Superior temporal gyrus (tissue), 1 donor: ENCODE measurements at regions not wholly inside any gene's neighbourhood (a gene's known extent, or its start where the extent isn't known, plus 50 kb on each side); places are given as distances from the start of the nearest gene placed in this dataset.
"Not testable (repeated sequence)": the region's sequence is repeated elsewhere in the genome, so short reads cannot be mapped to it uniquely, and the experiment has no call there.

Source experiments
- DNase-seq: peaks from one replicate; pipeline ENCODE4 v3.0.0-alpha.2; 2016; ENCODE audit errors: extremely low spot score

DNA sequence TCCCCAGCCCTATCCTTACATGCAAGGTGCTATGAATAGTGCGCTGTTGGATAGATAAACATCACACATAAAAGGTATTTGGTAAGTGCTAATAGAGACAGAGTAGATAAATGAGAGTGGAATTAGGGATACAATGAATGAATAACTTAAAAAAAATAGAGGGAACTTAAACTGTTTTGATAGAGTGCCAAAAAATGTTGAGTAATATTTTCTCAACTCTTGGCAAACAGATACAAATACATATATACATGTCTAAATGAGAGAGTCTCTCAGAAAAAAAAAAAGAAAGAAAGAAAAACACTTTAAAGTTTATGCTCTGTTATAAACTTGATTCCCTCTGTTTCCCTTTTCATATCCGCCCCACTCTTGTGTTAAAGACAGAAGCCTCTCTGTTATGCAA is 667.4 kb downstream of the ROBO2 start:
- DNase-seq, result no peak

DNA sequence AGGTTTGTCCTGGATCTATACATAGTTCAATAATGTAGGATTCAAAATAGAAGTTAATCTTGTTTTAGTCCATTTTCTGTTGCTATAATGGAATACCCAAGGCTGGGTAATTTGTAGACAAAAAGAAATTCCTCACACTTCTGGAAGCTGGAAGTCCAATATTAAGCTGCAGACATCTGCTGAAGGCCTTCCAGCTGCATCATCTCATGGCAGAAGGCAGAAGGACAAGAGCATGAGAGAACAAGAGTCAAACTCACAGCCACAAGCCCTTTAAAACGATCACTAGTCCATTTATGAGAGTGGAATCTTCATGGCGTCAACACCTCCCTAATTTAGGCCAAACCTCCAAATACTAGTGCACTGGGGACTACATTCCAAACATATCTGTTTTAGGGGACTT is 669.3 kb downstream of the ROBO2 start:
- DNase-seq, result no peak

DNA sequence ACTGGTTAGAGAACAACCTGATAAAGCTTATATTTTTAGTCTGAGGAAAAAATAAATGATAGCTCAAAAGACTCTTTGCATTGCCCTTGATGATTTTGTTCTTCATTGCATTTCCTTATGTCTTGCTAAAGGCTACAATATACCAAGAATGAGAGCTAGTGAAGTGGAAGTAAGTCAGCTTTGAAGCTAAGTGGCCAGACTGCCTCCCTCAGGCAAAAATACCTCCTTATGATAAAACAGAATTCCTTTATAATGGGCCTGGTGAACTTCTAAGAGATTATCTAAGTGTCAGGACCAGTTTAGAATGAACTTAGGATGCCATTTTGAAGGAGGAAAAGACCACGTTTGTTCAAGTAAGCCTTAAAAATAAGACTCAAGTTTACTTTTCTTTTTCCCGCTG is 678.4 kb downstream of the ROBO2 start:
- DNase-seq, result no peak

DNA sequence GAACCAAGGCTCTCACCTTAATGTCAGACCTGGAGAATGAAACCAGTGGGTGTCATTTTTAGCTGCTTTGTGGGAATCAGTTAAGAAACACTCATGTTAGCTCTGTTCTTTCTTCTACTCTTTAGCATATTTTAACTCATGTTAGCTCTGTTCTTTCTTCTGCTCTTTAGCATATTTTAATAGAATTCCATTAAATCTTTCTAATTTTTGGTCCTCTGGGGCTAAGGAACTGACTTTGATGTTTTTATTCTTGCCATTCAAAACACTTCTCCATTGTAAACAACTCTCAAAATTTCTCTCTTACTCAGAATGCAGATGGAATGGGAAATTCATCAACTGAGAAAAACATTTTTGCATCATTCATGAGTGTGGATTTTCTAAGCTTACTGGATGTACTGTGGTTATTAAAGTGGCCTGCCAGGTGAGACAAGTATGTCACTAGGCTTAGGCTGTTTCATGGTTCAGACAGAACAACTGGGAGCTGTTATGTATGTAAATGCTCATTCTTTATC is 680.6 kb downstream of the ROBO2 start:
- no peak for DNase-seq

DNA sequence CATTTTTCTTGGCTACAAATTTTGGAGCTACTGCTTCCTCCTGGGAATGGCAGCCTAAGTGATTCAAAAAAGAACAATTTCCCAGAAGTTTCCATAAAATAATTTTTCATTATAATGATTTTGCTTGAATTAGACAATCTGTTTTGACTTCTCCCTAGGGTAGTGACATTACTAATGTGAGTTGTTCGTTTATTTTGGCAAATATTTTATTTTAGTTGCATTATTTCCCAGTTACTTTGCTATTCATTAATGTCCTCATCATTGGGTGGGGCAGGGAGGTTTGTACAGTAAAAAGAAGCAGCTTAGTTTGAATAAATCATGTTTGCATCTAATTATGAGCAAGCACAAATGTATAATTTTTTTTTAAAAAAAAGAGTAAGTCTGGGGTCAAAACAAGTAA is 686.6 kb downstream of the ROBO2 start:
- DNase-seq, result no peak

DNA sequence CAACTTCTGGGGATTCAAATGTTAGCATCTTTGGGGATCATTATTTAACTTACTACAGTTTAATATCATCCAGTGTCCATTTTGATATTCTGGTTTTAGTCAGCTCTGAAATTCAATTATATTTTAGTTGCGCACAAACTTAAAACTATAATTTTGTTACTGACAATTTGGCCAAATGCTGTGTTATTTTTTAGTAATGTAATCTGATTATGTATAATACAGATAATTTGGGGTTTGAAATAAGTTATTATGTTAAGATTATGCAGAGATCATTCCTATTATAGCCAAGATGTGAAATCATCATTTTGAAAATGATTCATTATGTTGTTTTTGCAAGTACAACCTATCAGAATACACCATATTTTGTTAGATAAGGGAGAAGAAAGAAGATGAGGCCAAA is 706.1 kb downstream of the ROBO2 start:
- no peak for DNase-seq

DNA sequence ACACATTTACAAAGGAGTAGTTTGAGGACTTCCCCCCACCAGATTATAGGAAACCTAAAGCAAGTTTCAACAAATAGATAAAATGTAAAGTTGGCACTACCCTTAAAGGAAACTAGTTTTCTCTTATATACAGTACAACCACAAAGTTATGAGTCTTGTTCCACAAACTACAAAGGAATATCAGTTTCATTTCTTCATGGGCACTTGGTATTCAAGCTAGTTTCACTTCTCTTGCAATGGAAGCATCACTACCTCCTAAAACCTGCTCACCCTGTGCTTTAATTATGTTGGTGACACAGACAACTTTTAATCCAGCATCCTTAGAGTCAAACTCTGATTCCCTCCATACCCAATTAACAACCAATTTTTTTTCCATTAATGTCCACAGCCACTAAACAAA is 707.0 kb downstream of the ROBO2 start:
- no peak for DNase-seq

DNA sequence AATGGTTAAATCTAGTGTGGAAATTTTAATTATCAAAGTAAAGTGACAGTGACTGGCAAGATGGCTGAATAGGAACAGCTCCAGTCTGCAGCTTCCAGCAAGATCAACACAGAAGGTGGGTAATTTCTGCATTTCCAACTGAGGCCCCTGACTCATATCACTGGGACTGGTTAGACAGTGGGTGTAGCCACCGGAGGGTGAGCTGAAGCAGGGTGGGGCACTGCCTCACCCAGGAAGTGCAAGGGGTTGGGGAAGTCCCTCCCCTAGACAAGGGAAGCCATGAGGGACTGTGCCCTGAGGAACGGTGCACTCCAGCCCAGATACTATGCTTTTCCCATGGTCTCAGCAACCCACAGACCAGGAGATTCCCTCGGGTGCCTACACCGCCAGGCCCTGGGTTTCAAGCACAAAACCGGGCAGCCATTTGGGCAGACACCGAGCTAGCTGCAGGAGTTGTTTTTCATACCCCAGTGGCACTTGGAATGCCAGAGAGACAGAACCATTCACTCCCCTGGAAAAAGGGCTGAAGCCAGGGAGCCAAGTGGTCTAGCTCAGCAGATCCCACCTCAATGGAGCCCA is 716.6 kb downstream of the ROBO2 start:
- not testable (repeated sequence) for DNase-seq

DNA sequence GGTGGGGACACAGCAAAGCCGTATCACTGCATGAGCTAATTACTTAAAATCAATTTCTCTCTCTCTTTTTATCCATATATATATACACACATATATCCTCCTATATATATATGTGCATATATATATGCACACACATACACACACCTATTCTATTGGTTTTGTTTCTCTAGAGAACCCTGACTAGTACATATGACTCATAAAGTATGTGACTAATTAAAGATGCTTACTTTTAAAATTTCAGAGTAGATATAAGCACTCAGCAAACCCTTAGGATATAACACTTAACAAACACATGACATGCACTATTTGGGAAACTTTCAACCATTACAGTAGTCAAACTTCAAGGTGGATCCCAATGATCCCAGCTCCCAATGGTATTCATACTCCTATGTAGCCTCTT is 732.6 kb downstream of the ROBO2 start:
- DNase-seq, result no peak

DNA sequence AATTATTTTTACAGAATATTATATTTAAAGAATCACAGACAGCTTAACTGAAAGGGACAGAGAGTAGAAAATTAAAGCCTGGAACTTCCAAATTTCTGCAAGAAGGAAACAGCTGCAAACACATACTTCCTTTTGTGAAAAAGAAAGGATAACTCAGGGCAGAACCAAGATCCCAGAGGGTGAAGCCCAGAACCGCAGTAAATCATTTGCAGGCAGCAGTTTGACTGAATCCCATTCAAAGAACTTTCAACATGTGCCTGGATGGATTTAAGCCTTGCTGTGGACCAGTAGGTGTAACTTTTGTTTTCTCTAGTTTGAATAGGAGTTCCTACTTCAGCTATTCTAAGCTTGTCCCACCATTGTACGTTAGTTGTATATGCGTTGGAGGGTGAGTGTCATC is 733.2 kb downstream of the ROBO2 start:
- no peak for DNase-seq

DNA sequence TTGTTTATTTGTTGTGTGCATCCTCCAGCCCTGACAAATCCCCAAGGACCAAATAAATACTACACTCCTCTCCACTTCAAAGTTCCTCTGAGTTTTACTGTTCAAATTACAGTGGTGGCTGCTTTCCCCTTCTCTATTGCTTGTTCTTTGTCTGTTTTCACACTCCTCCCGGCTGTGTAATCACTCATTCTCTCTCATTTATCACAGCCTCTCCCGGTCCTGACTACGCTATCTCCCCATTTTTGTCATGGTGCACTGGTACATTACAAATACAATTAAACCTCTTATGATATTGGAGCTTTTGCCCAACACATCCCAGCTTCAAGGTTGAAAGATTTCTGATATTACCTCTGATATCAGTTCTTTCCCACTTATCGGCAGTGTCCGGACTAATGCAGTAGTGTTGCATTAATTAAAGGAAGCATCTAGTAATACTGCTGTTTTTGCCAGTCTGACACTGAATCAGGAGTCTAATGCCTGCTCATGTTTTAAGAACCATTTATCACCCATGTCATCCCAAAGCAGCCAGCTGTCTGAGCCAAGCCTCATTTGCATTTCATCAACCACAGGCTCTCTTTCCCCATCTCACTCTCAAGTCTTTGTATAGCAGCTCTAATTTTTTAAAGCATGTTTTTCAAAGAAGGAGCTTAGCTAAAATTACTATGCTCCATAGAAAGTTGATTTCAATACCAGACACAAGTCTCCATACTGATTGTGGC is 740.5 kb downstream of the ROBO2 start:
- DNase-seq, result no peak

DNA sequence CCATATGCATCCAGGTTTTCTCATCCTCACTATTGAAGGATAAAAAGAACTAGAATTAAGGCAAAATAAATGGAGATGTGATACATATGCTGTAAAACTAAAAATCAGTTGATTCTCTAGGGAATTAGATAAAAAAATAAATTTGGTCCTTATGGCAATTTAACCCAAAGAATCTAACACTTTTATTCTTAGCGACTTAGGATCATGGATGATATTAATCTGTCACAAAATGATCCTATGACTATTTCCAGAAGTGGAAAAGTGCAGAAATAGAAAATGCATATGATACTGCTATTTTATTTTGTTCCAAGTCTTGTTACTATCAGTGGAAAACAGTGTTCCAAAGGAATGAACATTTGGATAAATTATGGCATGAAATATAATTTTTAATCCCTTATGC is 746.3 kb downstream of the ROBO2 start:
- DNase-seq, result no peak

DNA sequence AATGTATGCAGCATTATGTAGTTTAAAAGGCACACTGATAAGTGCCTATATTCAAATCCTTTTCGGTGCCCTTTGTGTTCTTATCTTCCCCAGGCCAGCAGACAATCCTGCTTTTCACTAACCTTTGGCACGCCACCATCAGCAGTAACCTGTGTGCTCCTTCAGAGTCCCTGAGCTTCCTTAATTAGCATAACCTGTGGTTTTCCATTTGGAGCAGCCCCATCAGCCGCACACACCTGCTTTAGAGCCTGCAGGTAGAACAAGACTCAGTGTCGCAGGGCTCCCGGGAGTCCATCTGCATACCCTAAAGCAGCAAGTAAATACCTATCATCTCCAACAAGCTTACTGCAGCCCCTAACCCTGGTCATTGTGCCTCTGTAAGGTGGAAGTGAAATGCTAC is 755.1 kb downstream of the ROBO2 start:
- DNase-seq, result no peak

DNA sequence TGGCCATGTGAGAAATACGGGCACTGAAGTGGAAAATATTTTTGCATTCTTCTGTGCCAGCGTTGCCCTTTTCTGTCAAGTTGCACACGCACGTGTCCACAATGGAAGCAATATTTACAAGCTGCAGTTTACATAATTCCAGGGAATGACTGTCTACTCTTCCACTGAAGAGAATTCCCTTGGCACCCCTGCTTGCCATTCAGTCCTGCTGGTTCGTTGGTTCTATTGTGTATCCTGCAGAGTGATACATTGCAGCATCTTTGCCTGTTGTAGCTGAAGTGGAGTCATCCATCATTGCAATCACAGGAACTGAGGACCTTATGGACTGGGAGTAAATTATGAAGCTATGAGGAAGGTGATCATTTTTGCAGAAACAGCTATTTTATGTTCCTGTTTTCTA is 759.4 kb downstream of the ROBO2 start:
- DNase-seq, result no peak

DNA sequence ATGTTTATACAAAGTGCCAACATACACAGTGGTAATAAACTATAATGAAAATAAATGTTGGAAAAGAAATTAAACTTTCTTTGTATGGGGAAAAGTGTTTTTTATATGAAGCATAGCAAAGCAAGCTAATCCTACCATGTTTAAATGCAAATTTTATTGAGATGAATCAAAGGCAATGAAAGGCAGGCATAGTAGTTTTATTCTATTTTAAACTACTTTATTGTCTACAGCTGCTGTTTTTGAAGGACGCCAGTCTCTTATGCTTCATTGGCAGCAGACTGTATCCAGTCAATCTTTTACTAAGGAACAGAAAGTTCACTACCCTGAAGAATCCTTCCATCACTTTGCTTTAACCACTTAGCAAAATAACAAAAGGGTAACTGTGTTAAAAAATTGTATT is 761.0 kb downstream of the ROBO2 start:
- DNase-seq, result no peak

DNA sequence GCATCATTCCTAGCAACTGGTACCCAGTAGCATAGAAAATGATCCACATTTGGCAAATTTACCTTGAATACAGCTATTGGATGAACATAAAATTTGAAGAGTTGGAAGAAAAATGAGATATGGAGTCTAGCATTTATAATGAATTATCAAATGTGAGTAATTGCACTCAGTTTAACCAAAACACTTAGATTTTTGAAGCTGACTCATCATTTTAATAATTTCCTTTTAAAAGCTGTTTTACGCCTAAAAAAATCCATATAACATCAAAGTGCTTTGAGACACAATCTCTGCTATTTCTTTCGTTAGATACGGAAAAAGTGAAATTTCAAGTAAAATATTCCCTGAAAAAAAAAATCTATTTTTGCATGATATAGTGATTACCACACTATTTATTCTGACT is 767.4 kb downstream of the ROBO2 start:
- DNase-seq, result no peak

DNA sequence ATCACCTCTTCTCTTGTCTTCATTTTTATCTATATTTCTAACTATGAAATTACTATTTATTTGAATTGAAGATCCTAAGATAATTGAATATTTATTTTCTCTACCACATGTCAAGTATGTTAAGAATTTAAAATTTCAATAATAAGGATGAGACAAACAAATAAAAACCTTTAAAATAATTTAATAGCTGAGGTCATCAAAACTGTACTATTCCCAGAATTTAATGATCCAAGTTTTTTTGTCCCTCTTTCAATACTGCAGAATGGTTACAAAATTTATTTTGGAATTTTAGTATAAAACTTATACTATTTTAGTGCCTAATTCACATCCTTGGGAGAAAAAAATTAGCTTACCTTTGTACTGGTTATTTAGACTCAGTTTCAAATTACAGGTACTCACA is 774.9 kb downstream of the ROBO2 start:
- DNase-seq, result no peak

DNA sequence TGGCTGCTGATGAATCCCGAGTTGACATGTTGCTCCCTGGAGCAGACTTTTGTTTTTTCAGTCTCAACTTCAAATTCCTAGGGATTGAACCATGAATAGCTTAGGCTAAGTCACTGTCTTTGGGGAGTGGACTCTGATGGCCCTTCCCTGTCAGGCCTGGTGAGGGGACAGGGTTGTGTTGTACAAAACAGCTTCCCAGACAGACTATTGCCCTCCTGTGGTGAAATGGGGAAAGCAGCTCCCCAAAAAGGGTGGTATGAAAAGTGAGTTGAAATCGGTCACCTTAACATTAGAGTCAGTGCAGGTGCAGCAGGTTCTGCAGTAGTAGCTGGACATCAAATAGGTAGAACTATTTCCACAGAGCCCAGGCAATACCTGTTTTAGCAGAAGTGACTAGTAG is 775.6 kb downstream of the ROBO2 start:
- DNase-seq, result no peak

DNA sequence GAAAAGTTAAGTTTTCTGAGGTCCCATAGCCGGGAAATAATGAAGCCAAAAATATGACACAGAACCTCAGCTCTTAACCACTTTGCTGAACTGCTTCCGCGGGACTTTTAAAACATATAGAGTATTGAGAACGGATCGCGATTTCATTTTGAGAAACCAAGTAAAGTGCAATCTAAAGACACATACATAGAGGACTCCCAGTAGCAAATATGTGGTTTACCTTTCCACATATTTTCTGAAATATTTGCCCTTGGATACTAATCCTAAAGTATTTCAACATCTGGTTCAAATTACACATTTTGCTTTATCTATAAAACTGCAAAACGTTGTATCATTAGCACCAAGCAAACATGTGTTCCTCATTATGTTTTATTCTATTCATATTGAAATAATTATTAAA is 776.5 kb downstream of the ROBO2 start:
- DNase-seq, result no peak

DNA sequence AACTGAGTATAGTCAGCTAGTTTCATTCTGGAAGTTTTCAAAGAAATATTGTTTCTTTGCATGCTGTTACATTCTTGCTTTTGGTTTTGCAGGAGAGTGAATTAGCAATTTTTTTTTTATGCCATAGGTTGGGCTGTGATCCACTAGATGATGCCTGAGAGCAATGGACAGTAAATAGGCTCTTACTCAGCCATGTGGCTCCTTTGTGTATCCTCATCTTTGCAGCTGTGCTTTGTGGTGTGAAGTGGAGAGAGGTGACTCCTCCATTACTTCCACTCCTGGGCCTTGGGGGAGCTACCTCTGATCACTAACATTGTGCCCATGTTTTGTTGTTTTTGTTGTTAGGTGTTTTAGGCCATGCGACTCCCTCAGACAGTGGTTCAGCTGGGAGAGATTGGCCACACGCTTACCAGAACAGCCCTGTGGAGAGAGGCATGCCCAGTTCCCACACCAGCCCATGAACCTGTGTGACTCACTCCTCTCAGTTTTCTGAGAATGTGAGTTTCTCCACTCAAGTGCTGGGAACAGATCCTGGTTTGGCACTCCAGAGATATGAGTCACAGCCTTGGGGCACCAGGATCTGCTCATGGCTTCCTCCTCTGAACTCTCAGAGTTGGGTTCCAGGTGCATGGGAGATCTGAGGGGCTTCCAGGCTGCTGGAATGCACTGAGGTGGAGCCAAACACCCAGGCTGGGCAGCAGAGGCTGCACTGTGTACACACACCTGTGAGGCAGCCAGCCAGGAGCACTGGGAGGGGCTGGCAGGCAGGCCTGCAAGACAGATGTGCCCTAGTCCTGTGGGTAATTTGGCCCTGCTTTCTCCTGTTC is 785.3 kb downstream of the ROBO2 start:
- DNase-seq, result no peak

DNA sequence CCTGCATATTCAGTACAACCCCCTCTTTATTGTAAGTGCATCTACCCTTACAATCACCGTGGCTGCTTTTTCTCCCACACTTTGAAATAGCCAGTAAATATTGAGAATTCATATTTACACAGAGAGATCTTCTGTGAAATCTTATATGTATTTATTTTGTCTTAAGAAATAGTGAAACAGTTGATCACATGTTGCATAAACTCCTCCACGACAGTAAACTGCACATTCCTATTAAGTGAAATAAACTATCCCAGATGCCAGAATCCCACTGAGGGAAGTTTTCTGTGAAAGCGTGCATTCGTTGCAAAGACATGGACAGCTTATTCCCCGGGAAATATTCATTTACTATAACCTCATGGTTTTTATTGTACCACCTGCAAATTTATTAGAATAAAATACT is 796.0 kb downstream of the ROBO2 start:
- no peak for DNase-seq

DNA sequence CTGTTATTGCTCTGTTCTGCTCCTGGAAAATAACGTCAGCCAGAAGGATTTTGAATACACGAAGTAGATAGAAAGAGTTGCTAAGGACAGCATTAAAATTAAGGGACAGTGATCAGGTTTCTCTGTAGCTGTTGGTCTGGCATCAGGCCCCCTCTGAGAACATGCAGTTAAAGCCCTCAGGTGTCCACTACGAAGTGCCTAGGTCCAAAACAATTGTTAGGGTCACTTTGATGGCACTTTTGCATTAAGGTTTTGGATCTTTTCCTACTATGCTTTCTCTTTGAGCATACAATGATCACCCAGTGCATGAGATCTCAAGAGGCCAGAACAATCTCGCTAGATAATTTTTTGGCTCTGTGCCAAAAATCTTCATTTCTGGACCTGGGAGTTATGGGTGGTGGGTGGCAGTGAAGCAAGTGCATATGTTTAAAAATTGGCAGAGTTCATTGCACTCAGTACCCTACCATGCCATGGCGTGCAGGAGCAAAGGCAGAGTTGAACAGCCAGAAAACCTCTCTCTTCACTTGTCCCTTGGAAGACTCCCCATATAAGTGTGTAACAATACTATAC is 797.6 kb downstream of the ROBO2 start:
- DNase-seq, result no peak

DNA sequence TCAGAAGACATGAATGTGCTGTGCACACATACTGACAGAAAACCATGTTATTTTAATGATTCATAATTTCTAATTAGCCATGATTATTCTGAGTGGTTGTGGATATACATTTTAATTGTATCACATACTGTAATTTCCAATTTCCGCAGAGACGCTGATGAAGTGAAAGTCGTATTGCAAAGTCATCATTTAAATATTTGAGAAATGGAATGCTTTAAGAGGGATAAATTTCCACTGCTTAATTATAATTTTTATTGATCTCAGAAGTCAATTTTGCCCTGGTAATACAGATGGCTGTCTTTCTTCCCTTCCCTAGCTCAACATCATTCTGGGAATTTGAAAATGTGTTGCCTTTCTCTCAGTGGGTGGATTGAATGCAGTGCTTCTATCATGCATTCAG is 819.3 kb downstream of the ROBO2 start:
- no peak for DNase-seq
